Caco-2 (cell line): ENCODE measurements at regions not wholly inside any gene's neighbourhood (a gene's known extent, or its start where the extent isn't known, plus 50 kb on each side); places are given as distances from the start of the nearest gene placed in this dataset.
"Not testable (repeated sequence)": the region's sequence is repeated elsewhere in the genome, so short reads cannot be mapped to it uniquely, and the experiment has no call there.

Source experiments
- BruUV-seq: library from RNA; stranded (reverse); fragments of 400-500 nt; replicated peaks from 2 replicates; lab custom pipeline; 2021; lab: Mats Ljungman, UMichigan
- CTCF ChIA-PET: fragments of 300-600 bp; sonication (Branson Sonifier 250); formaldehyde crosslinking; loops from one replicate; lab custom pipeline; 2022; ENCODE audit warnings: antibody characterized with exemption; lab: Charles Lee
- POLR2A ChIA-PET: fragments of 300-600 bp; sonication (Branson Sonifier 250); formaldehyde crosslinking; loops from one replicate; lab custom pipeline; 2022; ENCODE audit warnings: antibody characterized with exemption; lab: Charles Lee
- DNase-seq, 2 experiments: peaks; one replicate each; pipeline versions ENCODE4 v3.0.0 to v3.0.0-alpha.2; 2020 to 2022
- H3K27me3 ChIP-seq: replicated peaks from 2 replicates; pipeline ENCODE4 v1.6.0; 2011; ENCODE audit warnings: low read length; ENCODE audit not compliant: control insufficient read depth, insufficient read depth
- H3K36me3 ChIP-seq: 2 replicates; pipeline ENCODE4 v1.5.1; 2011; ENCODE audit warnings: low read length; ENCODE audit not compliant: control insufficient read depth, insufficient read depth
- H3K4me1 ChIP-seq: fragments of 250-450 bp; sonication (Bioruptor Pico); 2 replicates; pipeline ENCODE4 v1.5.1; 2020; ENCODE audit warnings: mild to moderate bottlenecking
- H3K4me3 ChIP-seq: 2 replicates; pipeline ENCODE4 v1.5.1; 2011; ENCODE audit warnings: low read depth, mild to moderate bottlenecking, control low read depth, low read length
- H3K9me3 ChIP-seq: fragments of 250-450 bp; sonication (Bioruptor Pico); 2 replicates; pipeline ENCODE4 v1.5.1; 2020; ENCODE audit warnings: mild to moderate bottlenecking, moderate library complexity
- H3K27ac Mint-ChIP-seq: one replicate; pipeline ENCODE4 v1.8.0; 2022; ENCODE audit warnings: mixed read lengths; ENCODE audit not compliant: unreplicated experiment
- H3K27me3 Mint-ChIP-seq: one replicate; pipeline ENCODE4 v1.8.0; 2022; ENCODE audit warnings: mixed read lengths; ENCODE audit not compliant: insufficient read depth, unreplicated experiment
- H3K36me3 Mint-ChIP-seq: one replicate; pipeline ENCODE4 v1.8.0; 2022; ENCODE audit warnings: mild to moderate bottlenecking, mixed read lengths; ENCODE audit not compliant: insufficient read depth, unreplicated experiment
- H3K4me1 Mint-ChIP-seq: one replicate; pipeline ENCODE4 v1.8.0; 2022; ENCODE audit warnings: low read depth, mixed read lengths; ENCODE audit not compliant: unreplicated experiment
- H3K4me3 Mint-ChIP-seq: one replicate; pipeline ENCODE4 v1.8.0; 2022; ENCODE audit warnings: mild to moderate bottlenecking, moderate library complexity, mixed read lengths; ENCODE audit not compliant: unreplicated experiment
- H3K9me3 Mint-ChIP-seq: one replicate; pipeline ENCODE4 v1.8.0; 2022; ENCODE audit warnings: mixed read lengths; ENCODE audit not compliant: unreplicated experiment
- CTCF ChIP-seq, 2 experiments: fragments of 200-600 bp in 1 of 2; IDR thresholded peaks; 1 replicate in 1 of 2; 2 replicates in 1 of 2; pipeline versions ENCODE4 v1.5.1 to v1.8.0; 2011 to 2022; ENCODE audit warnings: antibody characterized with exemption in 1 of 2, control low read depth in 1 of 2, inconsistent platforms in 1 of 2, low read depth in 1 of 2, low read length in 1 of 2, mild to moderate bottlenecking in 1 of 2, moderate library complexity in 1 of 2; ENCODE audit not compliant: insufficient read depth in 1 of 2, severe bottlenecking in 1 of 2, unreplicated experiment in 1 of 2
- intact Hi-C: fragments of 100-400 bp; cut with micrococcal nuclease; formaldehyde crosslinking; loops from one replicate; pipeline ENCODE4 v1.10.0; 2022; ENCODE audit not compliant: unreplicated experiment

GRCh38 chr20:28562510-28562898 is 2695.0 kb upstream of the DEFB115 start:
- no peak for TF ChIP-seq CTCF (IDR thresholded peaks at IDR 0.05; ENCODE audit: insufficient read depth in 1 of 2, low read depth in 1 of 2, low read length in 1 of 2, severe bottlenecking in 1 of 2, unreplicated experiment in 1 of 2)
- Mint-ChIP-seq H3K4me1 (no peaks in the 10 kb centered on the region), H3K27ac (no peak overlapping the region), H3K36me3 (no peaks in the 10 kb centered on the region), H3K9me3 (peaks cover 32% of the 10 kb centered on the region), H3K4me3 (no peak overlapping the region), H3K27me3 (no peaks in the 10 kb centered on the region)
- Histone ChIP-seq H3K36me3 (no peaks in the 10 kb centered on the region), H3K27me3 (no peaks in the 10 kb centered on the region), H3K4me3 (no peak overlapping the region), H3K9me3 (peaks cover 7% of the 10 kb centered on the region; the same call in 1 of the 2 replicates), H3K4me1 (no peaks in the 10 kb centered on the region)
- intact Hi-C loops, result no loop called here
- no peak for DNase-seq
- BruUV-seq, result no TSS peak
- ChIA-PET CTCF (no interaction called here), POLR2A (no interaction called here)

- peak in 1 of 2 experiments; percentile 25 for DNase-seq
- H3K27ac Mint-ChIP-seq, result not testable (repeated sequence)
These were observed 2694.5 kb upstream of the DEFB115 start for GRCh38 chr20:28562899-28563521.

GRCh38 chr20:28564024-28564423 is 2693.4 kb upstream of the DEFB115 start:
- POLR2A ChIA-PET, H3K27me3 Mint-ChIP-seq, H3K9me3 ChIP-seq, H3K4me3 Mint-ChIP-seq, H3K4me1 Mint-ChIP-seq, intact Hi-C loops, DNase-seq, H3K36me3 Mint-ChIP-seq, H3K4me1 ChIP-seq, H3K4me3 ChIP-seq, H3K27me3 ChIP-seq, BruUV-seq, H3K27ac Mint-ChIP-seq, H3K36me3 ChIP-seq: not testable (repeated sequence)
- CTCF ChIA-PET, result interaction anchor here (0.6 kb wide), 1 partner anchor 894 kb away, joined by 3 read pairs; no protein-coding TSS in a partner anchor
- H3K9me3 Mint-ChIP-seq, result peaks cover 21% of the 10 kb centered on the region

More at GRCh38 chr20:28562899-28563521, 2694.5 kb upstream of the DEFB115 start:
- H3K9me3 Mint-ChIP-seq, result peaks cover 30% of the 10 kb centered on the region
- BruUV-seq, H3K9me3 ChIP-seq, H3K36me3 ChIP-seq, H3K4me1 Mint-ChIP-seq, intact Hi-C loops, H3K36me3 Mint-ChIP-seq, CTCF ChIA-PET, H3K27me3 Mint-ChIP-seq, POLR2A ChIA-PET, H3K4me3 ChIP-seq, H3K27me3 ChIP-seq, H3K4me3 Mint-ChIP-seq, H3K4me1 ChIP-seq: not testable (repeated sequence)

- BruUV-seq, H3K9me3 ChIP-seq, H3K4me1 ChIP-seq, H3K27me3 Mint-ChIP-seq, H3K27me3 ChIP-seq, H3K36me3 ChIP-seq, DNase-seq, H3K4me3 ChIP-seq, POLR2A ChIA-PET, H3K36me3 Mint-ChIP-seq, H3K4me3 Mint-ChIP-seq, CTCF ChIA-PET, intact Hi-C loops, H3K27ac Mint-ChIP-seq, H3K4me1 Mint-ChIP-seq: not testable (repeated sequence)
- H3K9me3 Mint-ChIP-seq, result peaks cover 21% of the 10 kb centered on the region
These were observed 2692.6 kb upstream of the DEFB115 start for GRCh38 chr20:28564688-28565463.
